ENCODE measurements at regions not wholly inside any gene's neighbourhood (a gene's known extent, or its start where the extent isn't known, plus 50 kb on each side); places are given as distances from the start of the nearest gene placed in this dataset.

- TF ChIP-seq TAF1 (IDR thresholded peaks at IDR 0.05; ENCODE audit: low read depth, low read length): no peak
- TF ChIP-seq POLR2A (IDR thresholded peaks at IDR 0.05; ENCODE audit: low read depth, low read length): no peak
- TF ChIP-seq POLR2AphosphoS5 (IDR thresholded peaks at IDR 0.05; ENCODE audit: low read depth, low read length): no peak
Observed at GRCh38 chr3:66748175-66748876, 247.5 kb upstream of the LRIG1 start.
